HFFc6 (cell line): ENCODE measurements at regions not wholly inside any gene's neighbourhood (a gene's known extent, or its start where the extent isn't known, plus 50 kb on each side); places are given as distances from the start of the nearest gene placed in this dataset.

Experiments
- DNase-seq: peaks from one replicate; pipeline ENCODE4 v3.0.0-alpha.2; 2018
- H3K27ac Mint-ChIP-seq: 2 replicates; pipeline ENCODE4 v1.8.0; 2020; ENCODE audit warnings: mild to moderate bottlenecking, mixed read lengths
- H3K27me3 Mint-ChIP-seq: 2 replicates; pipeline ENCODE4 v1.8.0; 2021; ENCODE audit warnings: mild to moderate bottlenecking, moderate library complexity, mixed read lengths; ENCODE audit not compliant: insufficient read depth
- H3K36me3 Mint-ChIP-seq: 2 replicates; pipeline ENCODE4 v1.8.0; 2021; ENCODE audit warnings: low read depth, mixed read lengths
- H3K4me1 Mint-ChIP-seq: 2 replicates; pipeline ENCODE4 v1.8.0; 2020; ENCODE audit warnings: low read depth, mixed read lengths
- H3K4me3 Mint-ChIP-seq: 2 replicates; pipeline ENCODE4 v1.8.0; 2020; ENCODE audit warnings: mild to moderate bottlenecking, moderate library complexity, mixed read lengths
- H3K9me3 Mint-ChIP-seq: 2 replicates; pipeline ENCODE4 v1.8.0; 2020; ENCODE audit warnings: mild to moderate bottlenecking, mixed read lengths
- TF ChIP-seq, protein P1 (sequence below): fragments of 200-600 bp; sonication (generic); IDR thresholded peaks from 2 replicates; pipeline ENCODE4 v1.5.0; 2021; ENCODE audit warnings: antibody characterized with exemption, mild to moderate bottlenecking

GRCh38 chr12:65517656-65518210, 239.2 kb downstream of the MSRB3 start:
- H3K4me1 Mint-ChIP-seq: peaks cover 34% of the 10 kb centered on the region
- H3K27me3 Mint-ChIP-seq: peaks cover 4% of the 10 kb centered on the region
- no peaks in the 10 kb centered on the region for H3K9me3 Mint-ChIP-seq
- no peak overlapping the region for H3K27ac Mint-ChIP-seq
- no peak for DNase-seq
- TF ChIP-seq, protein P1, sequence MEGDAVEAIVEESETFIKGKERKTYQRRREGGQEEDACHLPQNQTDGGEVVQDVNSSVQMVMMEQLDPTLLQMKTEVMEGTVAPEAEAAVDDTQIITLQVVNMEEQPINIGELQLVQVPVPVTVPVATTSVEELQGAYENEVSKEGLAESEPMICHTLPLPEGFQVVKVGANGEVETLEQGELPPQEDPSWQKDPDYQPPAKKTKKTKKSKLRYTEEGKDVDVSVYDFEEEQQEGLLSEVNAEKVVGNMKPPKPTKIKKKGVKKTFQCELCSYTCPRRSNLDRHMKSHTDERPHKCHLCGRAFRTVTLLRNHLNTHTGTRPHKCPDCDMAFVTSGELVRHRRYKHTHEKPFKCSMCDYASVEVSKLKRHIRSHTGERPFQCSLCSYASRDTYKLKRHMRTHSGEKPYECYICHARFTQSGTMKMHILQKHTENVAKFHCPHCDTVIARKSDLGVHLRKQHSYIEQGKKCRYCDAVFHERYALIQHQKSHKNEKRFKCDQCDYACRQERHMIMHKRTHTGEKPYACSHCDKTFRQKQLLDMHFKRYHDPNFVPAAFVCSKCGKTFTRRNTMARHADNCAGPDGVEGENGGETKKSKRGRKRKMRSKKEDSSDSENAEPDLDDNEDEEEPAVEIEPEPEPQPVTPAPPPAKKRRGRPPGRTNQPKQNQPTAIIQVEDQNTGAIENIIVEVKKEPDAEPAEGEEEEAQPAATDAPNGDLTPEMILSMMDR: no peak
- H3K36me3 Mint-ChIP-seq: 0 out of 2 replicates have a peak, but pooled peaks cover 4% of the 10 kb centered on the region
- H3K4me3 Mint-ChIP-seq: no peak overlapping the region

DNA sequence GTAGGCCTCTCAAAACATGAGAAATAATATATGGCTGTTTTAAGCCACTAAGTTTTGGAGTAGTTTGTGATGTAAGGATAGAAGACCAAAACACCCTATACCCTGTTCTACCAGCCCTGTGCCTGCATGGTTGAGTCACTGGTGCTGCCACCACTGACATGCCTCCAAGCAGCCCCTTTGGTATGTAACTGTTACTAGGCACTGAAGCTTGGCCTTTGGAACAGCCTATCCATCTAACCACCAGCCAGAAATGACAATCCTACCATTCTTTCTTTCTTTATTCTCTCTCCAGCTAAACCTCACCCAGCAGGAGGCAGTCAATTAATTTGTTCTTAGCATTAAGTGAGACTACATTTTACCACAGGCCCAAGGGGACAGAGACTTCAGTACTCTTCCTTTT, 240.3 kb downstream of the MSRB3 start:
- Mint-ChIP-seq H3K4me1 (peaks cover 44% of the 10 kb centered on the region), H3K27me3 (peaks cover 2% of the 10 kb centered on the region; the same call in 1 of the 2 replicates), H3K9me3 (no peaks in the 10 kb centered on the region), H3K4me3 (no peak overlapping the region), H3K36me3 (0 out of 2 replicates have a peak, but pooled peaks cover 4% of the 10 kb centered on the region), H3K27ac (peak overlapping the region; percentile 12)
- DNase-seq: peak; percentile 55
- TF ChIP-seq, protein P1: no peak; the same call in 1 of the 2 replicates

GRCh38 chr12:65520658-65521057, 242.2 kb downstream of the MSRB3 start:
- Mint-ChIP-seq H3K4me3 (no peak overlapping the region), H3K4me1 (peaks cover 63% of the 10 kb centered on the region), H3K27ac (peak overlapping the region; percentile 9; the same call in 1 of the 2 replicates), H3K9me3 (no peaks in the 10 kb centered on the region), H3K36me3 (0 out of 2 replicates have a peak, but pooled peaks cover 4% of the 10 kb centered on the region), H3K27me3 (peaks cover 2% of the 10 kb centered on the region; the same call in 1 of the 2 replicates)
- no peak for DNase-seq
- TF ChIP-seq, protein P1: no peak

DNA sequence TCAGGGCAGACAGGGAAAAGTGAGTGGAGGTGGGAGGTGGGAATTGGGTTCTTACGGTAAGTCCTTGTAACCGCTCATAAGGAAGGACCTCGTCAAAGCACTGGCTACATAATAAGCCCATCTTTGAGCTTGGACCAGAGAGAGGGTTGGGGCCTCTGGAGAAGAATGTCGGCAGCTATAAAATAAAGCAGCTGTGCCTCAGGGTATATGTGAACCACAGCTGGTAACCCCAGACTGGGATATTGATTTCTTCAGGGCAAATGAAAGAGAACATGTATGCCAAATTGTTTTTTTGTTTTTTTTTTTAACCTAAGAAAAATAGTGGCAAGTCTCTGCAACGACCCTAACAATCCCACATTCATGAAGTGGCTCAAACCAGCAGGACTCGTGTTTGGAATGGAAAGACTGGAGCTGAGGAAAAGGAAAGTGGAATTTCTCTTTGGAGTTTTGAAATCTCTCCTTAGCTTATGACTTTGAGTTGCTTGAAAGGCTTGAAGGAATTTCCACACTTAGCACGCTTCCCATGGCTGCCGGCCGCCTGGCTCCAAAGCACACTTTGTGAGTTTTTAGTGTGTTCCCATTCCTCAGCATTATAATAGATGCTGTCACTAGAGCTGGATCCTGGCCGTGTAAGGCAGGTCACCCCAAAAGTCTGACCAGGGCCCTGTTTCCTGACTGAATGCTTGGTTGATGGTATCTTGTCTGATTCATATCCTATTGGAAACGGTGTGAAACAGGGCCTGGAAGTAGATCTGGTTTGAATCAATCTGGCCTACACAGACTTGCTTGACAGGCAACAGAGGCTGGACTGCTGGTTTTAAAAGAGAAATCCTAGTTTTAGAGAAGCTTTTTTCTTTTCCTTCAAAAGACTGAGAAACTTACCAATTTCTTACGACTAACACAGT, 244.7 kb downstream of the MSRB3 start:
- H3K27me3 Mint-ChIP-seq: no peaks in the 10 kb centered on the region; the same call in 1 of the 2 replicates
- peaks cover 84% of the 10 kb centered on the region for H3K4me1 Mint-ChIP-seq
- H3K9me3 Mint-ChIP-seq: no peaks in the 10 kb centered on the region
- peak overlapping the region; percentile 95 for H3K27ac Mint-ChIP-seq
- TF ChIP-seq, protein P1: no peak
- H3K4me3 Mint-ChIP-seq: peak overlapping the region; percentile 58; the same call in 1 of the 2 replicates
- peaks cover 12% of the 10 kb centered on the region; the same call in 1 of the 2 replicates for H3K36me3 Mint-ChIP-seq
- peak; percentile 68 for DNase-seq

GRCh38 chr12:65524666-65525065, 246.2 kb downstream of the MSRB3 start:
- Mint-ChIP-seq H3K36me3 (peaks cover 24% of the 10 kb centered on the region), H3K4me3 (peak overlapping the region; percentile 58), H3K27me3 (no peaks in the 10 kb centered on the region; the same call in 1 of the 2 replicates), H3K4me1 (peaks cover 79% of the 10 kb centered on the region), H3K9me3 (no peaks in the 10 kb centered on the region), H3K27ac (peak overlapping the region; percentile 95)
- TF ChIP-seq, protein P1: no peak
- DNase-seq: peak; percentile 77
